IPS-18a (cell line): ENCODE measurements at regions not wholly inside any gene's neighbourhood (a gene's known extent, or its start where the extent isn't known, plus 50 kb on each side); places are given as distances from the start of the nearest gene placed in this dataset.
"Not testable (repeated sequence)": the region's sequence is repeated elsewhere in the genome, so short reads cannot be mapped to it uniquely, and the experiment has no call there.

Experiments used
- H3K27ac ChIP-seq: one replicate; pipeline ENCODE4 v1.5.1; 2013; ENCODE audit warnings: low read length
- H3K27me3 ChIP-seq: one replicate; pipeline ENCODE4 v1.6.1; 2013; ENCODE audit warnings: mild to moderate bottlenecking, low read length; ENCODE audit not compliant: control insufficient read depth, insufficient read depth
- H3K36me3 ChIP-seq: one replicate; pipeline ENCODE4 v1.6.1; 2013; ENCODE audit warnings: low read depth, low read length; ENCODE audit not compliant: control insufficient read depth
- H3K4me1 ChIP-seq: one replicate; pipeline ENCODE4 v1.6.1; 2013; ENCODE audit warnings: low read depth, low read length; ENCODE audit not compliant: control insufficient read depth
- H3K4me3 ChIP-seq: one replicate; pipeline ENCODE4 v1.5.1; 2013; ENCODE audit warnings: low read length
- H3K9ac ChIP-seq: one replicate; pipeline ENCODE4 v1.6.1; 2013; ENCODE audit warnings: mild to moderate bottlenecking, low read length, moderate library complexity
- H3K9me3 ChIP-seq: one replicate; pipeline ENCODE4 v1.6.1; 2013; ENCODE audit warnings: low read depth, low read length; ENCODE audit not compliant: control insufficient read depth

DNA sequence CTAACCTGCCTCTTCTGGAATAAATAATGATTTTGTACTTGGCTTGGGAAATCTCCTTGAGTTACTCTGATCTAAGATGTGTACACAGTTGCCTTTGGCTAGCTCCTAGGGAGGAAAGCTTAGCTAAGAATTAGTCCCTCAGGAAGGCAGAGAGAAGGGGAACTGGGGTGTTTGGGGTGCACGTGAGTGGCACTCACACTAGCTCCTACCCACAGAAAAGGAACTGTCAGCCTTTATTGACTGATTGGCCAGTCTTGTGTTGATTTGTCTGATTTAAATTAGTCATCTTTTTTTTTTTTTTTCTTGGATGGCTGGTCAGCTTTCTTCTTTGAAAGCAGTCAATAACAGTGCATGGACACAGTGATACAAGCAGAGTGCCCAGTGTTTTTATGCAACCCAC lies 107.7 kb downstream of the DMRT2 start:
- no peak overlapping the region for H3K4me3 ChIP-seq
- H3K27ac ChIP-seq: no peak overlapping the region
- no peaks in the 10 kb centered on the region for H3K4me1 ChIP-seq
- no peaks in the 10 kb centered on the region for H3K9me3 ChIP-seq
- no peaks in the 10 kb centered on the region for H3K36me3 ChIP-seq
- H3K27me3 ChIP-seq: no peaks in the 10 kb centered on the region
- H3K9ac ChIP-seq: no peak overlapping the region

DNA sequence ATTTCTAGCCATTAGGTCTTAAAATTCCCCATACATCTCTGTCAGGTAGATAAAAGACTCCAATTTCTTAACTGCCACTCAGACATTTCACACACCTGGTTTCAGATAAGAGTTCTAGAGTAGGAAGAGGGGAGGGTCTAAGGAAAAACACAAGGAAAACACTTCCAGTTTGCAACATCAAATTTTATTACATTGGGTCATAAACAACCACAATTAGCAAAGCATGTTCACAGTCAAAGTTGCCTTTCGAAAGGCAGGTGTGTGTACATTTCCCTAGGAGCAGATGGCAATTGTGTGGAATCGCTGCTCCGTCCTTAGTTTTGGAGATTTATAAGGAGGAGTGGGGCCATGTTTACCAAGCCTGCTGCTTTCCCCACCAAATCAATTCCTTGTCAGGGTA lies 120.8 kb downstream of the DMRT2 start:
- no peak overlapping the region for H3K4me3 ChIP-seq
- no peaks in the 10 kb centered on the region for H3K27me3 ChIP-seq
- no peaks in the 10 kb centered on the region for H3K4me1 ChIP-seq
- H3K9me3 ChIP-seq: peaks cover 8% of the 10 kb centered on the region
- H3K9ac ChIP-seq: no peak overlapping the region
- no peak overlapping the region for H3K27ac ChIP-seq
- no peaks in the 10 kb centered on the region for H3K36me3 ChIP-seq

DNA sequence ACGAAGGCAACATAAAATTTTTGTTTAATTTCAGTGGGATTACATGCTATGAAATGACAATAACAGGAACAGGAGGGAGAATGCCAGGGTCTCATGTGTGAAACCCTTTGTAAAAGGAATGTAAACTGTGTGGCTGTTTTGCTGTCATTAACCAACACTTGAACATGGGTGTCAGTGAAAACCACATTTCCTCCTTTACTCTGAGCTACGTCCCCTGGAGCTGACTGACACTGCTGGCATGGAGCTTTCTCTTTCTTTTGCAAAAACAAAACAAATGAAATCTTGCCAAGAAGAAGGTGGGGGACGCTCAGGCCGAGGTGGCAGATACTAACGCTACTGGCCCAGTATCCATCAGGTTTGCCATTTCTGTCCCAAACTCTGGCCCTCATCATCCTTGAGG lies 121.4 kb downstream of the DMRT2 start:
- no peak overlapping the region for H3K4me3 ChIP-seq
- H3K4me1 ChIP-seq: no peaks in the 10 kb centered on the region
- no peak overlapping the region for H3K9ac ChIP-seq
- H3K36me3 ChIP-seq: no peaks in the 10 kb centered on the region
- no peaks in the 10 kb centered on the region for H3K27me3 ChIP-seq
- H3K27ac ChIP-seq: no peak overlapping the region
- peaks cover 8% of the 10 kb centered on the region for H3K9me3 ChIP-seq

DNA sequence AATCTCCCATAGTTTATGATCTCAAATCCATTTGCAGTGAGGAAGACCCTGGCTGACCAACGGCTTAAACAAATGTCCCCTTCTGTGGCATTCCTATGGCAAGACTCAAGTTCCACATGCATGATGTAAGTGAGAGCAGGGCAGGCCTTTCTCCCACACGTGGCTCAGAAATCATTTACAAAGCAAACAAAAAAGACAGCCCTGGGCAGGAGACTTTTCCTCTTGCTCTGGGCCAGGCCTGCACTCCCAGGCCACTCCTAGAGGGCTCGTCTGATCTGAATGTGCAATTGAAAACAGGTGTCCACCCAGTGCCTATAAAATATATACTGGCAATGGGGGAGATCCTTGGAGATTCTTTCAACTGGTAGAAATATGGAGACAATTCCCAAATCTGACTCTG lies 123.1 kb downstream of the DMRT2 start:
- H3K4me1 ChIP-seq: no peaks in the 10 kb centered on the region
- H3K27me3 ChIP-seq: no peaks in the 10 kb centered on the region
- no peak overlapping the region for H3K27ac ChIP-seq
- peaks cover 8% of the 10 kb centered on the region for H3K9me3 ChIP-seq
- H3K9ac ChIP-seq: no peak overlapping the region
- no peak overlapping the region for H3K4me3 ChIP-seq
- H3K36me3 ChIP-seq: no peaks in the 10 kb centered on the region

DNA sequence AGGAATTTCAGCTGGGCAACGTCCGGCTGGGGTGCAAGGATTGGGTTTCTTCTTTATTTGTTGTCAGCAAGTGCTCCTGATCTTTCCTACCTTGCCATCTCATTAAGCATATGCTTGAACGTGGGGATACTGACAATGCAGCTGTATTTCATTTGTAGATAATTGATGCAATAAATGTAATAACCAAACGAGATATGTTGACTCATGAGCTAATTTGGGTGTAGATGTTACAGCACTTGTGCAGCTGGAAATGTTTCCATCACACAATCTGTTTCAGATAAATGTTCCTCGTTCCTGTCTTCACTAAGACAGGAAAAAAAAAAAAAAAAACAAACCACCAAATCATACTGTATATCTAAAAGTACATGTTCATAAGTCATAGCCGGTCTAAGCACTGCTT lies 123.8 kb downstream of the DMRT2 start:
- Histone ChIP-seq H3K4me1 (no peaks in the 10 kb centered on the region), H3K27ac (no peak overlapping the region), H3K9ac (no peak overlapping the region), H3K36me3 (no peaks in the 10 kb centered on the region), H3K9me3 (no peaks in the 10 kb centered on the region), H3K4me3 (no peak overlapping the region), H3K27me3 (no peaks in the 10 kb centered on the region)

DNA sequence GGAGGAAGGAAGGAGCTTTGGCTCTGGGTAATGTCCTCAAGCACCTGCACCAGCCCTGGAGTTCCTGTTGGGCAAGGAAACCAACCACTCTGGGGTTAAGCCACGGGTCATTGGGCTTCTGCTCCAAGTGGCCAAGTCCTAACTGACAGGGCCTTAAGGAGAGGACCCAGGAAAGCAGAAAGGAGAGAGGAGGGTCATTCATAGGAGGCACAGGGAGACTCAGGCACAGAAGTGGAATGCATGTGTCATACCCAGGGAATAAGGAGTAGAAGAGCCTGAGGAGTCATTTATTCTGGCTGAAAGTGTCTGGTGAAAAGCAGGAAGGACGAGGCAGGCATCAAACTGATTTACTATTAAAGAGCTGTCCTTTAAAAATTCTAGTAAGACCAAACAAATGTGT lies 129.2 kb downstream of the DMRT2 start:
- Histone ChIP-seq H3K36me3 (no peaks in the 10 kb centered on the region), H3K4me1 (no peaks in the 10 kb centered on the region), H3K27me3 (no peaks in the 10 kb centered on the region), H3K27ac (no peak overlapping the region), H3K9ac (no peak overlapping the region), H3K4me3 (no peak overlapping the region), H3K9me3 (no peaks in the 10 kb centered on the region)

DNA sequence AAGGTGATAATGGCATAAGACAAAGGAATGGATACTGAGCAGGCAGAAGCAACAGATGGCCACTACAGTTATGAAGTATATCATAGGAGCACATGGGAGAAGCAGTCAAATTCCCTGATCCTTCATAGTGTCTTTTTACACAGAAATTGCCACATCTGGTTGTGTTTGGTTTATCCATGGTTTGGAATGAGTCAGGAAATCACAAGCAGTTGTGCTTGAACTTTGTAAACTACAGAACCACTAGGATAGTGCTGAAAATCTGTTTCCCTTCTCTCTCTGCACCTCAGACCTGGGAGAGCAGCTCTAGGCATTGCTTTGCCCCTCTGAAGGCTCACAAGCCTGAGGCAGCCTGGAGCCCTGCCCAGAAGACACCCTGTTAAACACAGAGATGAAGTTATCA lies 134.0 kb downstream of the DMRT2 start:
- peaks cover 6% of the 10 kb centered on the region for H3K9me3 ChIP-seq
- no peak overlapping the region for H3K9ac ChIP-seq
- no peak overlapping the region for H3K27ac ChIP-seq
- no peaks in the 10 kb centered on the region for H3K27me3 ChIP-seq
- H3K36me3 ChIP-seq: no peaks in the 10 kb centered on the region
- H3K4me3 ChIP-seq: no peak overlapping the region
- H3K4me1 ChIP-seq: no peaks in the 10 kb centered on the region

DNA sequence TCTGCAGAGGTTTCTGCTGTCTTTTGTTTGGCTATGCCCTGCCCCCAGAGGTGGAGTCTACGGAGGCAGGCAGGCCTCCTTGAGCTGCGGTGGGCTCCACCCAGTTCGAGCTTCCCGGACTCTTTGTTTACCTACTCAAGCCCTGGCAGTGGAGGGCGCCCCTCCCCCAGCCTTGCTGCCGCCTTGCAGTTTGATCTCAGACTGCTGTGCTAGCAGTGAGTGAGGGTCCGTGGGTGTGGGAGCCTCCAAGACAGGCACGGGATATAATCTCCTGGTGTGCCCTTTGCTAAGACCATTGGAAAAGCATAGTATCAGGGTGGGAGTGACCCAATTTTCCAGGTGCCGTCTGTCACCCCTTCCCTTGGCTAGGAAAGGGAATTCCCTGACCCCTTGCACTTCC lies 137.0 kb downstream of the DMRT2 start:
- H3K27ac ChIP-seq, H3K4me1 ChIP-seq, H3K27me3 ChIP-seq, H3K36me3 ChIP-seq, H3K9ac ChIP-seq, H3K4me3 ChIP-seq, H3K9me3 ChIP-seq: not testable (repeated sequence)

DNA sequence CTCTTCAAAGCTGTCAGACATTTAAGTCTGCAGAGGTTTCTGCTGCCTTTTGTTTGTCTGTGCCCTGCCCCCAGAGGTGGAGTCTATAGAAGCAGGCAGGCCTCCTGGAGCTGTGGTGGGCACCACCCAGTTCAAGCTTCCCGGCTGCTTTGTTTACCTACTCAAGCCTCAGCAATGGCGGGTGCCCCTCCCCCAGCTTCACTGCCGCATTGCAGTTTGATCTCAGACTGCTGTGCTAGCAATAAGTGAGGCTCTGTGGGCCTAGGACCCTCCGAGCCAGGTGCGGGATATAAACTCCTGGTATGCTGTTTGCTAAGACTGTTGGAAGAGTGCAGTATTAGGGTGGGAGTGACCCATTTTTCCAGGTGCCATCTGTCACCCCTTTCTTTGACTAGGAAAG lies 145.5 kb downstream of the DMRT2 start:
- H3K4me3 ChIP-seq, H3K27me3 ChIP-seq, H3K9ac ChIP-seq, H3K9me3 ChIP-seq, H3K4me1 ChIP-seq, H3K36me3 ChIP-seq, H3K27ac ChIP-seq: not testable (repeated sequence)

DNA sequence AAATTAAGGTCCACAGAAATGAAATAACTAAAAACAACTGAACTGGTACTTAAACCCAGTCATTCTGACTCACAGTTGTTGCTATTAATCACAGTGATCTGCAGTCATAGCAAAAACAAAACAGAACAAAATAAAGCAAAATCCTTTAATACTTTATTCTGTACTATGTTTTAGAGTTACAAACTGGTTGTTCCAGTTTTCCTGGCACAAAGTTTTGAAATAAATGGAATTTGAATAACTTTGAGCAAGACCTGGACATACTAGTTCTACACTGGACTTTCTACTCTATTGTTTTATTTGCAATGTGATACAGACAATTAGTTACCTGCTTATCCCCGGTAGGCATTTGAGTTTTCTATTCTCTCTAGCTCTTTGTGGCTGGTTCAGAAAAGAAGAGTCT lies 147.9 kb downstream of the DMRT2 start:
- H3K4me1 ChIP-seq: no peaks in the 10 kb centered on the region
- no peaks in the 10 kb centered on the region for H3K36me3 ChIP-seq
- no peak overlapping the region for H3K27ac ChIP-seq
- no peak overlapping the region for H3K4me3 ChIP-seq
- H3K9ac ChIP-seq: no peak overlapping the region
- H3K9me3 ChIP-seq: no peaks in the 10 kb centered on the region
- H3K27me3 ChIP-seq: no peaks in the 10 kb centered on the region

DNA sequence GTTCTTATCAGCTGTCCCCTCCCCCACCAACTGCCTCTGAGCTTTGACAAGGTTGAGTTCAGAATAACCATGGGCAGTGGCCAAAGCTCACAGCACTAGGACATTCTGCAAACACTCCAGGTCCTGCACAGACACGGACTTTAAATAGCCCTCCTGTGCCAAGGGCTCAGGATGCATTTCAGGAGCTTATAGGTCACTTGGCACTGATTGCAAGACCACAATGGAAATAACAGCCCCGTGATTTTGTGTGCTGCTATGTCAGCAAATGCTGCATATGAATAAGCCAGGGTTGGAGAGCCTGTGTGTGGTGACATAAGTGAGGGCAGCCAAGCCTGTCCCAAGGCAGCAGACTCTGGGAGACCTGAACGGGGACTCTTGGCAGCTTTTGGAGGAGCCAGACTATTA lies 150.7 kb downstream of the DMRT2 start:
- Histone ChIP-seq H3K4me3 (no peak overlapping the region), H3K27ac (no peak overlapping the region), H3K27me3 (no peaks in the 10 kb centered on the region), H3K9me3 (no peaks in the 10 kb centered on the region), H3K4me1 (no peaks in the 10 kb centered on the region), H3K9ac (no peak overlapping the region), H3K36me3 (no peaks in the 10 kb centered on the region)

DNA sequence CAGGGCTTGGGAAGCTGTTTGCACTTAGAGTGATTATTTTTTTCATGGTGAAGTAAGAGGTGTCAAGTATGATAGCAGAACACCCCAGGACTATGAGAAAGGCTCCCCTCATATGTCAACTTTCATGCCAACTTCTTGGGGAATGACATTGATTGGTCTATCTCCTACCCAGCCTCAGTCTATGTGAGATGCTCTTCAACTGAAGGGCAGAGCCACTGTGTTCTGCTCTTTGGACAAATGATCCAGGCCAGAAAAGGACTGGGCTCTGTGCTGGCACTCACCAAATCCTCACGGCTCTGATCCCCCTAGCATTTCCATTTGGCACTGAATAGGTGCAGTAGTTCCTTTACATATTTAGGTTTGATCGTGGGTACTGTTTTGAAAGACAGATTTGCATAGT lies 151.1 kb downstream of the DMRT2 start:
- H3K9me3 ChIP-seq: no peaks in the 10 kb centered on the region
- no peaks in the 10 kb centered on the region for H3K36me3 ChIP-seq
- H3K4me3 ChIP-seq: no peak overlapping the region
- H3K27me3 ChIP-seq: no peaks in the 10 kb centered on the region
- no peak overlapping the region for H3K9ac ChIP-seq
- H3K27ac ChIP-seq: no peak overlapping the region
- H3K4me1 ChIP-seq: no peaks in the 10 kb centered on the region

DNA sequence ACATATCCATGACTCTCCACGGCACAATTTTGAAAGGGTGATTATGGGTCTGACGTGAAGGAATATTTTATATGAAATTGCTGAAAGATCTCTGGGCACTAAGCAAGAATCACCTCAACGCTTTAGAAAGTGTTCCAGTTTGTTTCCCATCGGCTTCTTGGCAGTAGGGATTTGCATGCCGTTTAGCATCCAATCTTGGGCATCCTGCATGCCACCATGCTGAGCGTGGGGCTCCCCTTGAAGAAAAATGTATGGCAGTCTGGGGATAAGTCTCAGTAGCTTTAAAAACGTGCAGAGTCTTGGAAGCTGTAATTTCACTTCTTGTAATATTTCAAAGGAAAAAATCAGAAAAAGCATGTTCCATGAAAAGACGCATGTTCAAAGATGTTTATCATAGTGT lies 151.7 kb downstream of the DMRT2 start:
- Histone ChIP-seq H3K4me3 (no peak overlapping the region), H3K9ac (no peak overlapping the region), H3K36me3 (no peaks in the 10 kb centered on the region), H3K9me3 (no peaks in the 10 kb centered on the region), H3K27ac (no peak overlapping the region), H3K4me1 (no peaks in the 10 kb centered on the region), H3K27me3 (no peaks in the 10 kb centered on the region)
